Liver (tissue), 3 donors: ENCODE measurements at regions not wholly inside any gene's neighbourhood (a gene's known extent, or its start where the extent isn't known, plus 50 kb on each side); places are given as distances from the start of the nearest gene placed in this dataset.

ENCODE experiments used
- CTCF ChIP-seq: fragments of 150-350 bp; IDR thresholded peaks from 2 replicates; pipeline ENCODE4 v1.5.1; 2017; ENCODE audit warnings: improper control_type of control experiment, low read depth, low read length; ENCODE audit not compliant: missing input control
- EGR1 ChIP-seq, 2 donors: IDR thresholded peaks; 2 replicates each; pipeline ENCODE4 v1.6.1; 2016 to 2018; ENCODE audit warnings: antibody characterized with exemption in 2 of 2, low read depth in 2 of 2
- FOXA1 ChIP-seq: IDR thresholded peaks from 2 replicates; pipeline ENCODE4 v1.6.1; 2016; ENCODE audit warnings: antibody characterized with exemption
- GABPA ChIP-seq, 2 donors: IDR thresholded peaks in 1 of 2; conservative IDR thresholded peaks in 1 of 2; 2 replicates each; pipeline ENCODE4 v1.6.1; 2016; ENCODE audit warnings: antibody characterized with exemption in 2 of 2, mild to moderate bottlenecking in 1 of 2, moderate library complexity in 1 of 2
- JUND ChIP-seq, 2 donors: IDR thresholded peaks; 2 replicates each; pipeline ENCODE4 v1.6.1; 2016; ENCODE audit warnings: antibody characterized with exemption in 2 of 2
- NR2F2 ChIP-seq: IDR thresholded peaks from 2 replicates; pipeline ENCODE4 v1.6.1; 2016; ENCODE audit warnings: antibody characterized with exemption
- RAD21 ChIP-seq, 2 donors: IDR thresholded peaks; 2 replicates each; pipeline ENCODE4 v1.6.1; 2016; ENCODE audit warnings: antibody characterized with exemption in 2 of 2, mild to moderate bottlenecking in 2 of 2
- REST ChIP-seq: IDR thresholded peaks from 2 replicates; pipeline ENCODE4 v1.6.1; 2016; ENCODE audit warnings: antibody characterized with exemption, mild to moderate bottlenecking
- RXRA ChIP-seq, 2 donors: IDR thresholded peaks; 2 replicates each; pipeline ENCODE4 v1.6.1; 2017 to 2018; ENCODE audit warnings: antibody characterized with exemption in 2 of 2, mild to moderate bottlenecking in 1 of 2
- SP1 ChIP-seq: IDR thresholded peaks from 2 replicates; pipeline ENCODE4 v1.6.1; 2018; ENCODE audit warnings: antibody characterized with exemption, mild to moderate bottlenecking
- TAF1 ChIP-seq: conservative IDR thresholded peaks from 2 replicates; pipeline ENCODE4 v1.6.1; 2016; ENCODE audit warnings: antibody characterized with exemption, mild to moderate bottlenecking
- YY1 ChIP-seq: IDR thresholded peaks from 2 replicates; pipeline ENCODE4 v1.6.1; 2016; ENCODE audit warnings: antibody characterized with exemption, mild to moderate bottlenecking
- TF ChIP-seq, protein P1 (sequence below): IDR thresholded peaks from 2 replicates; pipeline ENCODE4 v1.6.1; 2016; ENCODE audit warnings: antibody characterized with exemption
- donor health status: healthy.
- donor health status: healthy.

GRCh38 chr10:7085913-7086589 lies 324.8 kb downstream of the SFMBT2 start:
- TF ChIP-seq, protein P1, sequence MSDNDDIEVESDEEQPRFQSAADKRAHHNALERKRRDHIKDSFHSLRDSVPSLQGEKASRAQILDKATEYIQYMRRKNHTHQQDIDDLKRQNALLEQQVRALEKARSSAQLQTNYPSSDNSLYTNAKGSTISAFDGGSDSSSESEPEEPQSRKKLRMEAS = no peak
- TF ChIP-seq CTCF = no peak
- no peak for TF ChIP-seq RAD21 (IDR thresholded peaks at IDR 0.05)
- TF ChIP-seq FOXA1 = no peak
- TF ChIP-seq NR2F2 = peak; percentile 80
- TF ChIP-seq REST = no peak
- no peak for TF ChIP-seq RXRA (IDR thresholded peaks at IDR 0.05)
- TF ChIP-seq JUND (IDR thresholded peaks at IDR 0.05) = no peak
- no peak for TF ChIP-seq YY1
- no peak for TF ChIP-seq GABPA (IDR thresholded peaks at IDR 0.05 in 1 of 2, conservative IDR thresholded peaks at IDR 0.05 in 1 of 2)
- no peak for TF ChIP-seq SP1
- no peak for TF ChIP-seq EGR1 (IDR thresholded peaks at IDR 0.05; ENCODE audit: low read depth in 2 of 2)
- no peak for TF ChIP-seq TAF1
